Dendritic cell treated with granulocyte-macrophage colony-stimulating factor and Interleukin-4, amounts not matched to agents 40 ng/mL and 50 ng/mL, for 4 days (primary cell): ENCODE measurements at regions not wholly inside any gene's neighbourhood (a gene's known extent, or its start where the extent isn't known, plus 50 kb on each side); places are given as distances from the start of the nearest gene placed in this dataset.

Experiments used
- H3K27ac Mint-ChIP-seq: one replicate; pipeline ENCODE4 v1.8.0; 2022; ENCODE audit warnings: mild to moderate bottlenecking, mixed read lengths
- H3K27me3 Mint-ChIP-seq: one replicate; pipeline ENCODE4 v1.8.0; 2022; ENCODE audit warnings: mild to moderate bottlenecking, mixed read lengths
- H3K36me3 Mint-ChIP-seq: one replicate; pipeline ENCODE4 v1.8.0; 2022; ENCODE audit warnings: low read depth, mixed read lengths
- H3K4me1 Mint-ChIP-seq: one replicate; pipeline ENCODE4 v1.8.0; 2022; ENCODE audit warnings: low read depth, mixed read lengths
- H3K4me3 Mint-ChIP-seq: one replicate; pipeline ENCODE4 v1.8.0; 2022; ENCODE audit warnings: mild to moderate bottlenecking, moderate library complexity, mixed read lengths
- H3K9me3 Mint-ChIP-seq: one replicate; pipeline ENCODE4 v1.8.0; 2022; ENCODE audit warnings: mixed read lengths
- intact Hi-C: fragments of 100-400 bp; cut with micrococcal nuclease; formaldehyde crosslinking; loops from one replicate; pipeline ENCODE4 v1.15.0; 2022

- no peaks in the 10 kb centered on the region for H3K4me1 Mint-ChIP-seq
- H3K27me3 Mint-ChIP-seq = no peaks in the 10 kb centered on the region
- H3K9me3 Mint-ChIP-seq = peaks cover 40% of the 10 kb centered on the region
- no peaks in the 10 kb centered on the region for H3K36me3 Mint-ChIP-seq
- intact Hi-C loops = no loop called here
- H3K27ac Mint-ChIP-seq = no peak overlapping the region
- H3K4me3 Mint-ChIP-seq = no peak overlapping the region
Measured at GRCh38 chr1:68551459-68551858, 54.6 kb upstream of the DEPDC1 start.

GRCh38 chr1:68558321-68559026 lies 61.6 kb upstream of the DEPDC1 start:
- Mint-ChIP-seq H3K27me3 (no peaks in the 10 kb centered on the region), H3K27ac (no peak overlapping the region), H3K36me3 (no peaks in the 10 kb centered on the region), H3K4me1 (no peaks in the 10 kb centered on the region), H3K9me3 (peaks cover 11% of the 10 kb centered on the region), H3K4me3 (no peak overlapping the region)
- intact Hi-C loops = no loop called here

GRCh38 chr1:68565923-68566322 lies 69.0 kb upstream of the DEPDC1 start:
- Mint-ChIP-seq H3K4me3 (no peak overlapping the region), H3K27ac (no peak overlapping the region), H3K27me3 (no peaks in the 10 kb centered on the region), H3K4me1 (no peaks in the 10 kb centered on the region), H3K36me3 (no peaks in the 10 kb centered on the region), H3K9me3 (peaks cover 8% of the 10 kb centered on the region)
- intact Hi-C loops = no loop called here

- Mint-ChIP-seq H3K27me3 (no peaks in the 10 kb centered on the region), H3K36me3 (no peaks in the 10 kb centered on the region), H3K27ac (no peak overlapping the region), H3K4me3 (no peak overlapping the region), H3K9me3 (peaks cover 6% of the 10 kb centered on the region), H3K4me1 (no peaks in the 10 kb centered on the region)
- intact Hi-C loops = no loop called here
Measured at GRCh38 chr1:68570871-68571270, 74.0 kb upstream of the DEPDC1 start.

- H3K27ac Mint-ChIP-seq = no peak overlapping the region
- H3K4me1 Mint-ChIP-seq = no peaks in the 10 kb centered on the region
- H3K36me3 Mint-ChIP-seq = no peaks in the 10 kb centered on the region
- no peaks in the 10 kb centered on the region for H3K27me3 Mint-ChIP-seq
- H3K4me3 Mint-ChIP-seq = no peak overlapping the region
- peaks cover 9% of the 10 kb centered on the region for H3K9me3 Mint-ChIP-seq
- intact Hi-C loops = no loop called here
Measured at GRCh38 chr1:68571454-68572235, 74.8 kb upstream of the DEPDC1 start.

- H3K9me3 Mint-ChIP-seq = peaks cover 9% of the 10 kb centered on the region
- H3K27me3 Mint-ChIP-seq = no peaks in the 10 kb centered on the region
- no peak overlapping the region for H3K4me3 Mint-ChIP-seq
- no peak overlapping the region for H3K27ac Mint-ChIP-seq
- intact Hi-C loops = no loop called here
- H3K4me1 Mint-ChIP-seq = no peaks in the 10 kb centered on the region
- no peaks in the 10 kb centered on the region for H3K36me3 Mint-ChIP-seq
Measured at GRCh38 chr1:68585351-68585750, 88.5 kb upstream of the DEPDC1 start.

- Mint-ChIP-seq H3K27ac (no peak overlapping the region), H3K4me3 (no peak overlapping the region), H3K36me3 (no peaks in the 10 kb centered on the region), H3K27me3 (no peaks in the 10 kb centered on the region), H3K4me1 (no peaks in the 10 kb centered on the region), H3K9me3 (peaks cover 9% of the 10 kb centered on the region)
- intact Hi-C loops = no loop called here
Measured at GRCh38 chr1:68586766-68587165, 89.9 kb upstream of the DEPDC1 start.

GRCh38 chr1:68588304-68588703 lies 91.4 kb upstream of the DEPDC1 start:
- Mint-ChIP-seq H3K9me3 (no peaks in the 10 kb centered on the region), H3K27ac (no peak overlapping the region), H3K4me3 (no peak overlapping the region), H3K36me3 (no peaks in the 10 kb centered on the region), H3K4me1 (no peaks in the 10 kb centered on the region), H3K27me3 (no peaks in the 10 kb centered on the region)
- intact Hi-C loops = no loop called here

- Mint-ChIP-seq H3K4me3 (no peak overlapping the region), H3K9me3 (no peaks in the 10 kb centered on the region), H3K36me3 (no peaks in the 10 kb centered on the region), H3K4me1 (no peaks in the 10 kb centered on the region), H3K27ac (no peak overlapping the region), H3K27me3 (no peaks in the 10 kb centered on the region)
- intact Hi-C loops = no loop called here
Measured at GRCh38 chr1:68590473-68590872, 93.6 kb upstream of the DEPDC1 start.

- H3K36me3 Mint-ChIP-seq = no peaks in the 10 kb centered on the region
- intact Hi-C loops = no loop called here
- no peaks in the 10 kb centered on the region for H3K27me3 Mint-ChIP-seq
- no peak overlapping the region for H3K4me3 Mint-ChIP-seq
- H3K9me3 Mint-ChIP-seq = no peaks in the 10 kb centered on the region
- no peaks in the 10 kb centered on the region for H3K4me1 Mint-ChIP-seq
- no peak overlapping the region for H3K27ac Mint-ChIP-seq
Measured at GRCh38 chr1:68594851-68595250, 98.0 kb upstream of the DEPDC1 start.

GRCh38 chr1:68600049-68600661 lies 103.3 kb upstream of the DEPDC1 start:
- H3K27ac Mint-ChIP-seq = no peak overlapping the region
- no peaks in the 10 kb centered on the region for H3K9me3 Mint-ChIP-seq
- no peak overlapping the region for H3K4me3 Mint-ChIP-seq
- intact Hi-C loops = loop anchor here (5.0 kb wide), 1 partner anchor 1137 kb away; no protein-coding TSS in a partner anchor
- no peaks in the 10 kb centered on the region for H3K4me1 Mint-ChIP-seq
- no peaks in the 10 kb centered on the region for H3K36me3 Mint-ChIP-seq
- H3K27me3 Mint-ChIP-seq = no peaks in the 10 kb centered on the region

- Mint-ChIP-seq H3K27me3 (no peaks in the 10 kb centered on the region), H3K27ac (no peak overlapping the region), H3K4me1 (no peaks in the 10 kb centered on the region), H3K9me3 (peaks cover 13% of the 10 kb centered on the region), H3K36me3 (no peaks in the 10 kb centered on the region), H3K4me3 (no peak overlapping the region)
- intact Hi-C loops = no loop called here
Measured at GRCh38 chr1:68608289-68608688, 111.4 kb upstream of the DEPDC1 start.

GRCh38 chr1:68615312-68615711 lies 118.4 kb upstream of the DEPDC1 start:
- Mint-ChIP-seq H3K4me3 (no peak overlapping the region), H3K27ac (no peak overlapping the region), H3K27me3 (no peaks in the 10 kb centered on the region), H3K36me3 (no peaks in the 10 kb centered on the region), H3K4me1 (no peaks in the 10 kb centered on the region), H3K9me3 (peaks cover 59% of the 10 kb centered on the region)
- intact Hi-C loops = no loop called here

GRCh38 chr1:68617942-68618341 lies 121.1 kb upstream of the DEPDC1 start:
- Mint-ChIP-seq H3K4me1 (no peaks in the 10 kb centered on the region), H3K27me3 (no peaks in the 10 kb centered on the region), H3K9me3 (peaks cover 69% of the 10 kb centered on the region), H3K4me3 (no peak overlapping the region), H3K27ac (no peak overlapping the region), H3K36me3 (no peaks in the 10 kb centered on the region)
- intact Hi-C loops = no loop called here
